ENCODE measurements at regions not wholly inside any gene's neighbourhood (a gene's known extent, or its start where the extent isn't known, plus 50 kb on each side); places are given as distances from the start of the nearest gene placed in this dataset.

DNA sequence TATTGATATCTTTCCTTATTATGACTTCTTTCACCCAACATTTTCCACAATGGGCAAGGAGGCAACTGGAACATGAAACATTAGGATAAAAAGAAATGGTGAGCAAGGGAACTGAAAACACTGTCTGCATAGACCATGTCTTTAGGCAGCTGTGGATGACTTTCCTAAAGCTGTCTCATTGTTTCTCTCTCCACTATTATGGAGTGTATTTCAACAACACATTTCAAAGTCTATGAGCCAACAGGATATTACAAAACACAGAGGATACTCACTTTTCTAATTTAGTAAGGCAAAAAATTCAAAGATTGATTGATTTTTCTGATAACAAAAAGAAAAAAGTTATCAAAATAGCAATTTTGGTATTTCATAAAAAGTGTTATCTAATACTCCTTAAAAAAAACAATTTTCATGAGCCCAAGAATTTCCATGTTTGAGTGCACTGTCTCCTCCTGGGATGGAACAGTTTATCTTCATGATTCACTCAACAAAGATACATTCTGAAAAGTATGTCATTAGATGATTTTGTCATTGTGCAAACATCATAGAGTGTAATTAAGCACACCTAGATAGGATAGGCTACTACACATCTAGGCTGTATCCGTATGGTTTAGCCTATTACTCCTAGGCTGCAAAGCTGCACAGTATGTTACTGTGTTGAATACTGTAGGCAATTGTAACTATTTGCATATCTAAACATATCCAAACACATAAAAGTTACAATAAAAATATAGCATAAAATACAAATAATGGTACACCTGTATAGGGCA, 1568.4 kb downstream of the SLITRK5 start:
- DNase-seq = no peak

DNA sequence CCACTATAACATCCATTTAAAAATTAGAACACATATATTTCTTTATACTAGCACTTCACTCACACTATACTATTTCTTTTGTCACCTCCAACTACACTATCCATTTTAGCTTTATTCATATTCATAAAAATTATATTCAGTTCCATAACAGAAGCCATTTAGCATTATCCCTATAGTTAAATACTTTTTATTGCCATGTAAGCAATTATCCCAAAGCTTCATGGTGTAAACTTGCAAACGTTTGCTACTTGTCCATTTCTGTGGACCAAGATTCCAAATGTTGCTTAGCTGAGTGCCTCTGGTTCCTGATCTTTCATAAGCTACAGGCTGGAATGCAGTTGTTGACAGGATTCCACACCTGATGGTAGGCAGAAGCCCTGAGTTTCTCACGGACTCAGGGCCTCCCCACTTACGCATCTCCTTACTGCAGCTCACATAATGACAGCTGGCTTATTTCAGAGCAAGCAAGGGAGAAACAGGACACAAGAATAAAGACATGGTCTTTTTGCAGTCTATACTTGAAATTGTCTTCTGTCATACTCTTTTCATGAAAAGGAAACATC, 1584.8 kb downstream of the SLITRK5 start:
- DNase-seq = no peak

- no peak for DNase-seq
Measured at GRCh38 chr13:89267734-89268133, 1596.6 kb downstream of the SLITRK5 start.

- no peak for DNase-seq
Measured at GRCh38 chr13:89269737-89270136, 1598.6 kb downstream of the SLITRK5 start.

- DNase-seq = no peak
Measured at GRCh38 chr13:89270736-89271135, 1599.6 kb downstream of the SLITRK5 start.

- DNase-seq = no peak
Measured at GRCh38 chr13:89279374-89279773, 1608.2 kb downstream of the SLITRK5 start.

DNA sequence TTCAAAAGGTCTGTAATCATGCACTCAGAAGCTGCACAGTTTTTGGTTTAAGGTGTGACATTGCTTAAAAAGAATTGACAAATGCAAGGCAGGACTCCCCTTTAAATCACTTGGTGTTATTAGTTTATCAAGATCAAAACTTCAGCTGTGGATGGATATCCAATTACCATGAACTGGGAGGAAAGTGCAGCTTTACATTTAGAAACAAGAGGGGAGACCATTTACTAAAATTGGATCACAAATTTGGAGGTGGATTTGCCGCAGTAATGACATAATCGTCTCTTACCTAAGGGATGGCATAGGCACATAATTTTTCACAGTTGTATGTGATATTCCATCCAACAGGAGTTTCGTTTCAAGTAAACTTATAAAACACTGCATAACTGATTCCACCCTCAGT, 1610.2 kb downstream of the SLITRK5 start:
- DNase-seq = no peak

DNA sequence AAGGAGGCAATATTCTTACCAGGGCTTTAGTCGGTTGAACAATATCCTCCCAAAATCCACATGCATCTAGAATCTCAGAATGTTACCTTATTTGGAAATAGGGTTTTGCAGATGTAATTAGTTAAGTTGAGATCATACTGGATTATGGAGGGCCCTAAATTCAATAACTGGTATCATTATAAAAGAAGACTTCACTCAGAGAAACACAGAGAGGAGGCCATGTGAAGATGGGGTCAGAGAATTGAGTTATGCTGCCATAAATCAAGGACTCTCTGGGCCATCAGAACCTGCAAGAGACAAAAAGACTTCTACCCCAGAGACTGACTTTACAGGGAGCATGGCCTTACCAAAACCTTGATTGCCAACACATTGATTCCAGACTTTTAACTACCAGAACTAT, 1611.1 kb downstream of the SLITRK5 start:
- DNase-seq = no peak

DNA sequence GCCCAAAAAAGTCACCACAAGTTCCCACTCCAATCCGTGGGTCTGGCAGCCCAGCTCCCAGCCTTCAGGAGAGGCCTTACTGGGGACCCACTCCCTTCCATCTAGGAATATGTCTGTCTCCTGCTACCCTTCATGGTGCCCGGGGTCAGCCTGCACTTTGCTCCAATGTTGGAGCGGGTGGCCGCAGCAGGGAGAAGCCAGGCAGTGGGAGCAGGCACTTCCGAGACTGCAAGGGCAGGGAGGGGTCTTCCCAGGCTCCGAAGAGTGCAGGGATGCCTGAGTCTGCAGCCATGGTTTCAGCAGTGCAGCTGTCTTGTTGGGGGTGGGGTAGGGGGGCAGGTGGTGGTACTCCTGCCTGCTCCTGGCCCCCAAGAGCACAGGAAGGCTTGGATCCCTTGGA, 1616.2 kb downstream of the SLITRK5 start:
- no peak for DNase-seq

GRCh38 chr13:89294115-89294867, 1623.1 kb downstream of the SLITRK5 start:
- no peak for DNase-seq

GRCh38 chr13:89307278-89307677, 1636.1 kb downstream of the SLITRK5 start:
- no peak for DNase-seq

DNA sequence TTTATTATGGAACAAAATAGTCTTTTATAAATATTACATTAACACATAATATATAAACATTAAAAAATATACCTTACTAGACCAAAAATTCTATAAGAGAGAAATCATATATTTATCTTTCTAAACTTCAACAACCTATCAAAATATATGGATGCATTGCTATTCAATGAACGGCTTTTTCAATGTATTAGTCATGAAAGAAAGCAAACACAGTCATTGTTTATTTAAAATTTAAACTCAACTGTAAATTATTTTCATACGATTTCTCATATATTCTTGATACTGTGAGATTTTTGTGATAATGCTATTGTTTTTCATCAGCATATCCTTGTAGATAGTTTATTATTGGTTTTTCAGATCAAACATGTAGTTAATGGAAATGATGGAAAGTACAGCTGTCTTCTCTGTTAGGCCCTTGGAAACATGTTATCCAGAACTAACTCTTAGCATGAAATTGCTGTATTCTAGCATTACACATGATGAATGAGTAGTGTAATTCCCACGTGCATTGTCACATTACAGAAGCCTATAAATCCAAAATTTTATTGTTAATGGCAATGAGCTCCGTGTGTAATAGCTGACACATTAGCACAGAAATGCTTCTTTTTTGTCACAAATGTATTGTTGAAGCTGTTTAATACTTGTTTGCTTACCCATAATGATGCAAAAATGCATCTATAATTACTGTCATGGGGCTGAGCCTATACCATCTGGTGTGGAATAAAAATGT, 1639.9 kb downstream of the SLITRK5 start:
- DNase-seq = no peak

- no peak for DNase-seq
Measured at GRCh38 chr13:89315287-89315686, 1644.1 kb downstream of the SLITRK5 start.

DNA sequence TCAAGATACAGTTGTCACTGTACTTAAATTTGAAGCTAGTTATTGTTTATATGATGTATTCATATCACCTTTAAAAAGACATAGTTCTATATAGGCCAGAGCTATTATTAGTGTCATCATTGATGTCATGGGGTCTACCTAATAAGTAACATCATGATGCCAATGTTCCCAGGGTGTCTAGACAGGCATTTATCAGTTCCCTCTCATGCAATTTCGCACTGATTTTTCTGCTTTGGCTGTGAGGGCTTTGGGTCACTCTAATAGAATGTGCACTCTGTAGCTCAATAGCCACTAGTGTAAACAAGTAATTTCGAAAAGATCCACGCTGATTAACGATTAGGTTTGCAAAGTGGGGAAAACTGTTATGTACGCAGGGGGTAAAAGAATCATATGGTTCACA, 1651.3 kb downstream of the SLITRK5 start:
- no peak for DNase-seq

GRCh38 chr13:89324582-89324981, 1653.4 kb downstream of the SLITRK5 start:
- DNase-seq = no peak

DNA sequence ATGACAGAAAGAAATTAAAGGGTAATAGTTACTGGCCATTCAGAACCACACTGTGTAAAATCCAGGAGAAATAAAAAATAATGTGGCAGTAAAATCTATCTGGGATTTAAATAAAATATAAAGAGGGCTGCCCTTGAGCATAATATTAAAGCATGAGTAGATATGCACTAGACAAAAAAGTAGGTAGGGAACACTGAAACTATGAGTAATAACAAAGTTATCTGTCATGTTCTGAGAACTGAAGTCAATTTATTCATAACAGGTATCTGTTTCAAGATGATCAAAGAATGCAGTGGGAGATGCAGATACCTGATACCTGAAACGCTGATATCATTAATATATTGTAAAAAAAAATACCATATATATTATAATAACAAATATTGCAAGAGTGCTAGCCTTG, 1672.0 kb downstream of the SLITRK5 start:
- DNase-seq = no peak

DNA sequence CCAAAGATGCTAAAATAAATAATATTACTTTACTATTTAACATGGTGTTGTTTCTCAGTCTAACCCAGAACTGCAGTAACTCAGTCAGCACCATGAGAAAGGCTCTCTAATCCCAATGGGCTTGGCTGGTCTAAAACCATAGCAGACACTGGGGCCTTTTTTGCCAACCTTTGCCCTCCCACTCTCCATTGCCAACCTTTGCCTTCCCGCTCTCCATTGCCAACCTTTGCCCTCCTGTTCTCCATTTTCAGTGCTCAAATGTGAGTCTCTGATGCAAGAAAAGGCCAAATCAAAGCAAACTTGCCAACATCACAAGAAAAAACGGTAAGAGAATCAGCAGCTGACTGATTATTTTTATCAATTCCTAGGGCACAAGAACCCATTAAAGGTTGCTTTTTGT, 1681.2 kb downstream of the SLITRK5 start:
- DNase-seq = no peak

DNA sequence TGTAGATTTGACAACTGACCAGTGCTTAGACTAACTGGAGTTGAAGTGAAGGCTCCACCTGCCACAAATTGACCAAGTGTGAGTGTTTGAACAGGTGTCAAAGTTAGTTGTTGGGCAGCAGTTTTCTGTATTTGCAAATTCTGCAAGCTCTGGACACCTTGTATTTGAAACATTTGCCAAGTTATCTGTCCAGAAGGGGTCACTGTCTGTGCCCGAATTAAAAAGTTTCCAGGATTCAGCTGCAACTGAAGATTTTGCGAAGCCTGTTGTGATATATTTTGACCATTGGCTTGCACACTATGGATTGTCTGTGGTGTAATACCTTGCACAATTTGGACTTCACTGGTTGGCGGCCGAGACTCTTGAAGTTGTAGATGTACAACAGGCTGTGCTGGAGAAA, 1690.7 kb downstream of the SLITRK5 start:
- no peak for DNase-seq

DNA sequence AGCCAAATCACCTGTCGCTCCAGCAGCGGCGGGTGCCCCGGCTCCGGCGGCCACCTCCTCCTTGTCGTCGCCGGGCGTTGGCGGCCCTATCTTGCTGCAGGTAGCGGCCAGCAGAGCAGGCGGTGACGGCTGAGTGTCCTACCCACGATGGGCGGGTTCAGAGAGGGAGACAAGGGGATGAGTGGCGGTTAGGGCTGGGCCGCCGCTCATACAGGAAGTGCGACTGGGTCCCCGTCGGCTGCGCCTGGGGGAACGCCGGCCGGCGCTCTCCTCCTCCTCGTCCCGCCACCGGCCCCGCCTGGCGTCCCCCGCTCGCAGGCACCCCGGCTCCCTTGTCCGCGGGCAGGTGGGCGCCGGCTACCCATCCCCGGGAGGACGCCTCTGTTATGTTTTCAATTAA, 1692.0 kb downstream of the SLITRK5 start:
- no peak for DNase-seq

GRCh38 chr13:89372193-89372592, 1701.0 kb downstream of the SLITRK5 start:
- no peak for DNase-seq

DNA sequence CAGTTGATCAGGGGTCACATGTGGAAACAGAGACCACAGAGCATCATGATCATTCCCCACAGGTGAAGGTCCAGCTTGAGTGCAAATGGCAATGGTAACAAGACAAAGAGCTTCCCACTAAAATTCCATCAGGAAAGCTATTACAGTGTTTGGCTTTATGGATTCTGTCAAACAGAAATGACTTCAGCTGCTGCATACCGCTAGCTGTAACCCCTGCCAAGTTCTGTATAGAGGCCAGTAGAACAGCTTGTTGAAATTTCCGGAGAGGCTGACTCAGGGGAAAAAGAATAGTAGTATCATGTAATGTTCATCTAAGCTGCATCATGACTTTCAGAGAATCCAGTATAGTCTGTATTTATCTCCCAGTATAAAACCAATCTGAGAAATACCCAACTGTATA, 1704.7 kb downstream of the SLITRK5 start:
- no peak for DNase-seq

DNA sequence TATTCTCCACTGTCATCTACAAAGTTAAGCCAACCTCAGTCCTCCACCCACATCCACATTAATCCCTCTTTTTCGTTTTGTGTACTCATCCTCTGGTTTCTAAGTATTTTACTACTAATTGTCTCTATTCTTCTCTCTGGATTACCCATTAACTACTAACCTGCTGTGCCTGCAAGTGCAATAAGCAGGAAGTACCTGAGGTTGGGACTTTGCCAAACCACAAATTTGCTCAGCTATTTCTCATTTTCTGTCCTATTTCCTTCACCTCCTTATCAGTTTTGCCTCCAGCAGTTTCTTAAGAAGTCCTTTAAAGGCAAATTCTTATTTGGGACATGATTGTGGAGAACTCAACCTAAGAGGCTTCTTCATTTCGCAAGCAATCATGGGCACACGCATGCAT, 1708.9 kb downstream of the SLITRK5 start:
- peak in 1 of 5 experiments; percentile 2 for DNase-seq

DNA sequence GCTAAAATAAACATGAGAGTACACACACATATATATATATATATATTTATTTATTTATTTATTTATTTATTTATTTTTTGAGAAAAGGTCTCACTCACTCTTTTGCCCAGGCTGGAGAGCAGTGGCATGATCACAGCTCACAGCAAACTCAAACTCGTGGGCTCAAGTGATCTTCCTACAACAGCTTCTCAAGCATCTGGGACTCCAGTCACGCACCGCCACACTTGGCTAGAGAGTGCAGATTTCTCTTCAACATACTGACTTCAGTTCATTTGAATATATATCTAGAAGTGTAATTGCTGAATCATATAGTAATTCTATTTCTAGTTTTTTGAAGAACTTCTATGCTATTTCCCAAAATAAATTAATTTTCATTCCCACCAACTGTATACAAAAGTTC, 1711.8 kb downstream of the SLITRK5 start:
- no peak for DNase-seq
